GM18507 (cell line): ENCODE measurements at regions not wholly inside any gene's neighbourhood (a gene's known extent, or its start where the extent isn't known, plus 50 kb on each side); places are given as distances from the start of the nearest gene placed in this dataset.

Experiments
- DNase-seq: peaks from one replicate; pipeline ENCODE4 v3.0.0; 2011; ENCODE audit warnings: low read depth; ENCODE audit not compliant: insufficient read length; ENCODE audit errors: extremely low spot score
- FAIRE-seq: peaks from 2 replicates; lab custom pipeline; 2011; peaks lifted over from hg19 to GRCh38; lab: Jason Lieb, UNC

- FAIRE-seq (no peak), DNase-seq (no peak)
Measured at GRCh38 chr1:30039354-30040080, 683.9 kb downstream of the MATN1 start.

- no peak for FAIRE-seq
- DNase-seq, result no peak
Measured at GRCh38 chr1:30038134-30039025, 685.0 kb downstream of the MATN1 start.

GRCh38 chr1:30037251-30038118 lies 685.9 kb downstream of the MATN1 start:
- FAIRE-seq (no peak), DNase-seq (no peak)

- DNase-seq (no peak), FAIRE-seq (no peak)
Measured at GRCh38 chr1:30036666-30037065, 686.7 kb downstream of the MATN1 start.

GRCh38 chr1:30036229-30036547 lies 687.2 kb downstream of the MATN1 start:
- FAIRE-seq, result no peak

GRCh38 chr1:30035522-30036228 lies 687.7 kb downstream of the MATN1 start:
- FAIRE-seq (no peak), DNase-seq (no peak)

More at GRCh38 chr1:30036229-30036547, 687.2 kb downstream of the MATN1 start:
- no peak for DNase-seq

GRCh38 chr1:30034627-30035521 lies 688.5 kb downstream of the MATN1 start:
- FAIRE-seq (no peak), DNase-seq (no peak)

GRCh38 chr1:30034105-30034626 lies 689.2 kb downstream of the MATN1 start:
- FAIRE-seq (no peak), DNase-seq (no peak)

GRCh38 chr1:30033256-30034104 lies 689.9 kb downstream of the MATN1 start:
- FAIRE-seq (no peak), DNase-seq (no peak)

- DNase-seq (no peak), FAIRE-seq (no peak)
Measured at GRCh38 chr1:30032302-30032701, 691.1 kb downstream of the MATN1 start.

GRCh38 chr1:30029677-30030076 lies 693.7 kb downstream of the MATN1 start:
- no peak for DNase-seq
- no peak for FAIRE-seq

GRCh38 chr1:30028939-30029338 lies 694.4 kb downstream of the MATN1 start:
- no peak for FAIRE-seq
- DNase-seq, result no peak

GRCh38 chr1:30028283-30028682 lies 695.1 kb downstream of the MATN1 start:
- no peak for FAIRE-seq
- DNase-seq, result no peak

- FAIRE-seq (no peak), DNase-seq (no peak)
Measured at GRCh38 chr1:30027247-30027646, 696.1 kb downstream of the MATN1 start.

GRCh38 chr1:30024411-30025195 lies 698.8 kb downstream of the MATN1 start:
- DNase-seq (no peak), FAIRE-seq (no peak)

- no peak for DNase-seq
- no peak for FAIRE-seq
Measured at GRCh38 chr1:30023339-30024022, 699.9 kb downstream of the MATN1 start.
